ENCODE measurements at regions not wholly inside any gene's neighbourhood (a gene's known extent, or its start where the extent isn't known, plus 50 kb on each side); places are given as distances from the start of the nearest gene placed in this dataset.

DNA sequence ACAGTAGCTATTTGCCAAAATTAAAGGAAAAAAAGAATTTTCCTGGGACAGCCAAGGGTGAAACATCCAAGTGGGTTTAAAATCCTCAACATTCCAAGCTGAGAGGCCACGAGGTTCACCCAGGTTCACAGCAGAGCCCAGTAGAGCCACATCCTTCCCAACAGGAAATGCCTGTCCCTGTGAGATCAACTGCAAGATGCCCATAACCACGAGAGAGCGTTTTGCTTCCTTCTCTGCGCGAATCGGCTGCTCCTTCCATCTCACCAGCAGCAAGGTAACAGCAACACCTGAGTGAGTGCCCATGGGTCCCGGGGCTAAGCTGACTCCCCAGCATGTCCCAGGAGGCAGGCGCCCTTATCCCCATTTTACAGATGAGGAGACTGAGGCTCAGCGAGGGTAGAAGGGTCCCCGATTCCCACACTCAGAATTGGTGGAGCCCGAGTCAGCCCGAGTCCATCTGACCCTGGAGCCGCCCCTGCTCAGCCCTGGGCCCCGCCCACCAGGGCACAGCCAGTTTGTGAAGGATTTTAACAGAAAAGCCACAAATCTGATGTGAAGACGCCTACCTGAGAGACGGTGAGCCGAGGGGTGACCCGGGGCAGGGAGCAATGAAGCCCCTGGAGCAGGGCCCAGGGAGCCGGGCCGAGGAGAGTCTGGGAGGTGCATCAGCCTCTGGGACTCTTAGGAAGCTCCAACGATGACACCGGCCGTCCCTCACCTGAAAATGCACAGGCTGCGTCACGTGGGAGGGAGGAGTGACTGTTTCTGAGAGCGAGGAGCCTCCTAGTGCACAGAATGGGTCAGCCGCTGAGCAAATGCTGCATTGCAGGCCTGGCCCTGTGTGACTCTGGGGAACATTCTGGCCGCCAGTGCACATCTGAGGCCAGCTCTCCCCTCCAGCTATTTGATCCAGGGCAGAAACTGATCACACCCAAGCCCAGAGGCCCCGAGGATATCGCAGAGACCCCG is 236.9 kb upstream of the SFSWAP start:
- TF ChIP-seq, protein P1, sequence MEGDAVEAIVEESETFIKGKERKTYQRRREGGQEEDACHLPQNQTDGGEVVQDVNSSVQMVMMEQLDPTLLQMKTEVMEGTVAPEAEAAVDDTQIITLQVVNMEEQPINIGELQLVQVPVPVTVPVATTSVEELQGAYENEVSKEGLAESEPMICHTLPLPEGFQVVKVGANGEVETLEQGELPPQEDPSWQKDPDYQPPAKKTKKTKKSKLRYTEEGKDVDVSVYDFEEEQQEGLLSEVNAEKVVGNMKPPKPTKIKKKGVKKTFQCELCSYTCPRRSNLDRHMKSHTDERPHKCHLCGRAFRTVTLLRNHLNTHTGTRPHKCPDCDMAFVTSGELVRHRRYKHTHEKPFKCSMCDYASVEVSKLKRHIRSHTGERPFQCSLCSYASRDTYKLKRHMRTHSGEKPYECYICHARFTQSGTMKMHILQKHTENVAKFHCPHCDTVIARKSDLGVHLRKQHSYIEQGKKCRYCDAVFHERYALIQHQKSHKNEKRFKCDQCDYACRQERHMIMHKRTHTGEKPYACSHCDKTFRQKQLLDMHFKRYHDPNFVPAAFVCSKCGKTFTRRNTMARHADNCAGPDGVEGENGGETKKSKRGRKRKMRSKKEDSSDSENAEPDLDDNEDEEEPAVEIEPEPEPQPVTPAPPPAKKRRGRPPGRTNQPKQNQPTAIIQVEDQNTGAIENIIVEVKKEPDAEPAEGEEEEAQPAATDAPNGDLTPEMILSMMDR (IDR thresholded peaks at IDR 0.05; ENCODE audit: low read length), result no peak
- TF ChIP-seq EZH2 (IDR thresholded peaks at IDR 0.05; ENCODE audit: borderline replicate concordance, low read length), result no peak

All from OCI-LY1 (cell line).